Heart left ventricle (tissue), 13 donors: ENCODE measurements at regions not wholly inside any gene's neighbourhood (a gene's known extent, or its start where the extent isn't known, plus 50 kb on each side); places are given as distances from the start of the nearest gene placed in this dataset.

ENCODE experiments used
- POLR2A ChIP-seq, 2 donors: fragments of 450-650 bp; IDR thresholded peaks; one replicate each; pipeline ENCODE4 v1.6.1; 2017; ENCODE audit warnings: antibody characterized with exemption in 2 of 2, mild to moderate bottlenecking in 2 of 2, moderate library complexity in 2 of 2
- TF ChIP-seq, protein P1 (sequence below), 12 donors: fragments of 200-600 bp; sonication (generic) in 4 of 12; IDR thresholded peaks; one replicate each; pipeline versions ENCODE4 v1.5.0 to v1.8.0; 2018 to 2022; ENCODE audit warnings: antibody characterized with exemption in 12 of 12, mild to moderate bottlenecking in 5 of 12
- donor health status: ischemic (EF 13 %, LVEDD 7.1; RV severe dilation, severe dysfunction).
- donor health status: DM: no; HTN: yes; CAD: no.
- donor health status: DM: no; HTN: no; CAD: no.
- donor health status: ischemic (EF 25% LVEDD 6.9; RV normal size, moderate dysfunction).
- donor health status: ischemic (EF 25% LVEDD 5.7; RV mildly dilated, moderate dysfunction).
- donor health status: ischemic (EF 35%, LVEDD 5.7; RV mildly dilated, moderate dysfunction).
- donor health status: nonischemic (EF 11% LVEDD 7.7; RV severe dilation, severe dysfunction).
- donor health status: DM: yes; HTN: yes; CAD: no.
- donor health status: PGD.
- donor health status: ischemic (EF 29% LVEDD 5.4; RV normal size, mild dysfunction).
- donor health status: nonischemic (EF 23%, LVEDD 6.1; RV moderate dilation, normal function).

DNA sequence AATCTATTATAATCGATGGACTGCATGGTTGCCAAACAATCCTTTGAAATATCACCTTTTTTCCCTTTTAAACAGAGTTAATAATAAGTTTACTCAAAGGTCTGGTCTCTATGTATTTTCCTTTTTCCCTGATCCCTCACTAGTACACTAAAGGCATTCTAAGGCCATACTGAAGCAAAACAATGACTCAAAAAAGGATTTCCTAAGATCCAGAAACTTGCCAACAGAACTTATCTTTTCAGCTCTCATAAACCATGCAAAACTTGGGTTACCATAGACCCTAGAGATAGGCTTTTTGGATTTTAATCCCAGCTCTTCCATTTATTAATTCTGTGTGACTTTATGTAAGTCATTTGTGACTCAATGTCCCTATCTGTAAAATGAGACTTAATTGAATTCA is 77.1 kb downstream of the IFI44 start:
- TF ChIP-seq POLR2A (IDR thresholded peaks at IDR 0.05) = no peak
- TF ChIP-seq, protein P1, sequence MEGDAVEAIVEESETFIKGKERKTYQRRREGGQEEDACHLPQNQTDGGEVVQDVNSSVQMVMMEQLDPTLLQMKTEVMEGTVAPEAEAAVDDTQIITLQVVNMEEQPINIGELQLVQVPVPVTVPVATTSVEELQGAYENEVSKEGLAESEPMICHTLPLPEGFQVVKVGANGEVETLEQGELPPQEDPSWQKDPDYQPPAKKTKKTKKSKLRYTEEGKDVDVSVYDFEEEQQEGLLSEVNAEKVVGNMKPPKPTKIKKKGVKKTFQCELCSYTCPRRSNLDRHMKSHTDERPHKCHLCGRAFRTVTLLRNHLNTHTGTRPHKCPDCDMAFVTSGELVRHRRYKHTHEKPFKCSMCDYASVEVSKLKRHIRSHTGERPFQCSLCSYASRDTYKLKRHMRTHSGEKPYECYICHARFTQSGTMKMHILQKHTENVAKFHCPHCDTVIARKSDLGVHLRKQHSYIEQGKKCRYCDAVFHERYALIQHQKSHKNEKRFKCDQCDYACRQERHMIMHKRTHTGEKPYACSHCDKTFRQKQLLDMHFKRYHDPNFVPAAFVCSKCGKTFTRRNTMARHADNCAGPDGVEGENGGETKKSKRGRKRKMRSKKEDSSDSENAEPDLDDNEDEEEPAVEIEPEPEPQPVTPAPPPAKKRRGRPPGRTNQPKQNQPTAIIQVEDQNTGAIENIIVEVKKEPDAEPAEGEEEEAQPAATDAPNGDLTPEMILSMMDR (IDR thresholded peaks at IDR 0.05) = no peak
